G401.6 (cell line): ENCODE measurements at regions not wholly inside any gene's neighbourhood (a gene's known extent, or its start where the extent isn't known, plus 50 kb on each side); places are given as distances from the start of the nearest gene placed in this dataset.
"Not testable (repeated sequence)": the region's sequence is repeated elsewhere in the genome, so short reads cannot be mapped to it uniquely, and the experiment has no call there.

Experiments
- FAIRE-seq: peaks from 2 replicates; lab custom pipeline; 2012; peaks lifted over from hg19 to GRCh38; lab: Jason Lieb, UNC

DNA sequence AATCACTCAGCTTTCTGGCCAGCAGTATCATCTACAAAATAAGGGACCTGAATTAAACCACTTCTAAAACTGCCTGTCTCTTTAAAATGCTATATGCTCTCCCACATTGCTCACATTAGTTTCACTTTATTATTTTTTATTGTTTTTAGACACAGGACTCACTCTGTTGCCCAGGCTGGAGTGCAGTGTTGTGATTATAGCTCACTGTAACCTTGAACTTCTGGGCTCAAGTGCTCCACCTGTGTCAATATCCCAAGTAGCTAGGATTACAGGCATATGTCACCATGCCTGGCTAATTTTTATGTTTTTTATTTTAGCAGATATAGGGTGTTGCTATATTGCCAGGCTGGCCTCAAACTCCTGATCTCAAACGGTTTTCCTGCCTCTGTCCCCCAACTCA, 591.3 kb upstream of the ZNF804A start:
- FAIRE-seq: no peak

DNA sequence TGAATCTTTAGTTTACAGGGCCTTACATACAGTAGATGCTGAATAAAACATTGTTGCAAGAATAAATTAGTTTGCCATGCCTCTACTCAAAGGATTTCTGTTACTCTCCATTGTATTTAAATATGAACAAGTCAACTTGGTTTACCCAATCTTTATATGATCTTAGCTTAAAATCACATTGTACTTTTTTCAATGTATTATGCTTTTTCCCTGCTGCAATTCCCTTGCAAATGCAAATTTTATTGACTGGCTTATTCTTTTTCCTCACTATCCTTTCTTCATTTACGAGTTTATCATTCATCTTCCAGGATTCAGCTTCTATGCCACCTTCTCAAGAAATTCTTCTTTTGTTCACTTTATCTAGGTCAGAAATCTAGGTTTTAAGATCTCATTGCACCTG, 571.4 kb upstream of the ZNF804A start:
- no peak for FAIRE-seq

DNA sequence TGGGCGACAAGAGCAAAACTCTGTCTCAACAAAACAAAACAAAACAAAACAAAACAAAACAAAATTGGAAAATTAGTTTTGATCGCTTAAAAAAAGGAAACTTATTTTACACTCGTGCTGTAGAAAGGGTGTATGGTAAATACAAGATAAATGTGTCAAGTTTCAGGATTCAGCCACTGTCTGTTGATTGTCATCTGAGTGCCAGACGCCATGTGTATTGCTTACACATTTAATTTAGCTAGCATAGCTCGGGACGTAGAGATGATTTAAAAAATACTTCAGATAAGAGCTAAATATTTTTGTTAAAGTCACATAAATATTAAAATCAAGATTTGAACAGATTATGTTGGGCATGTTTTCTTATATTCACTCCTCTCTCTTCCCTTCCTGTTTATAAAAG, 568.1 kb upstream of the ZNF804A start:
- FAIRE-seq: no peak

DNA sequence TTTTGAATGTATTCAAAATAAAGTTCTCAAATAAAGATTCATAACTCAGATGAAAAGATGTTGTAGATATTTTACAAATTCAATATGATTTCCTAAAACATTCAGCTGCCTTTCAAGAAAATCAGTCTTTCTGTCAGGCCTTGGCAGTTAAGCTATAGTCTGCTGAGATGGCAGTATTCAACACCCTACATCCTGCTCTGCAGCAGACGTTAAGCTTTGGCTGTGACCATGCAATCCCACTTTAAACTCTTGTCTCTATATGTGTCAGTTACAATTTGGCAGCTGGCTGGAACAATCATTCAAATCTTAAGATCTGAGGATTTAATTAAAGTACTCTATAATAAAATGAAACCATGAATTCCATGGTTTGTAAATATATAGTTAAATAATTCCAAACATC, 567.3 kb upstream of the ZNF804A start:
- no peak for FAIRE-seq

DNA sequence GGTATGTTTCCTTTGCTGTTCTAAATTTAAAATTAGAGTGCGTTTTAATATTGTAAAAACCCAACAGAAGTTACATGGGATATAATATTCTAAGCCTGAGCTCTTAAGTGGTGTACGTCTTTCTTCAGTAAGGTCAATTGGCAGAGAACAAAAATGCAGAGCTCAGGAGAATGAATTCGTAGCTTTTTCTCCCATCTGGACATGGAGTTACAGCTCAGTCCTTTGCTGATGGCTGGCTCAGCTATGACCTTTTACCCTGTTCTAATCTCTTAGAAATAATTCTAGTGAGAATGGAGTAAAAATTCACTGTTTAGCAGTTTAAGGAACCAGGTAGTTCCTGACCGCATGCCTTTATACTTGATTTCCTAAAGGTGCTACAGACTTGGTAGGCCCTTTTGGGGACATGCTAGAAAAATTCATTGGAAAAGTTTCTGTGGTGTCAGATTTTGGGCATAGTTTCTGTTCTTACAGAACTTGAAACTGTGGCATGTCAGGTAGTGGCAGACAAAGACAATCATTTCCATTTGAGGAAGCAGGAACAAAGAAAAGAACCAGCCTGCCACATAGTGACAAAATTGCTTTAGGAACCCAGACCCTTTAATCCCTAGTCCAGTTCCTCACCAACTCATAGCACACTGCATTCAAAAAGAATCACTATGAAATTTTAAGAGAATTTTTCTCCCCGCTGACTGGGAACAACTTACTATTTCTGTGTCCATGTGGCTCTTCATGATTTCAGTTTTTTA, 566.8 kb upstream of the ZNF804A start:
- FAIRE-seq: no peak

DNA sequence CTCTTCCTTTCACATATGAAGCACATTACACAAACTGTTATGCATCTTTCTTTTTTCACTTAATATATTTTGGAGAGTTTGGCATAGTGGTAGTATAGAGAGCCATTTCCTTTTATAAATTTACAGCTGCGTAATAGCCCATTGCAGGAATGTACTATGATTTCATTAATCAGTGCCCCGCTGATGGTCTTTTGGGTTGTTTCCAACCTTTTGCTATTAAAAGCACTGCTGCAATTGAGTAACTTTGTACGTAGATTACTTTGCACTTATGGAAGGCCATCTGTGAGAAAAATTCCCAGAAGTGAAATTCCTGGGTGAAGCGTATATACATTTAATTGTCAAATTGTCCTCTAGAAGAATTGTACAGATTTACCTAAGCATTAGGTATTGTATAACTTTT, 565.3 kb upstream of the ZNF804A start:
- no peak for FAIRE-seq

DNA sequence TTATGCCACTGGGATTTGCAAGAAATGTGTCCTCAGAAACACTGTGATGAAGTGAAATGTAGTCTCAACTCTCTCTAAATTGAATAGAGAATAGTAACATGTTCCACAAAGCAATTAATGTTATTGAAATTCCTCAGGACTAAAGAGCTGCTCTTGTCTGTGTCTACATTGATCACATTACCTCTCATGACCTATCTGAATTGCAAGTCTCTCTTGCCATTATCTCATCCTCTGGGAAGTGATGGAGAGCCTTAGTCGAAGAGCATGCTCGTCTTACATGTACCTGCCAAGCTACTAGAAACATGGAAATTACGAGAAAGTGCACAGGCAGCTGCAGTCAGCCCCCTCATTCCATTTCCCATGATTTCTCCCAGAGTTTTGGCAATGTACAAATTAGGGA, 561.1 kb upstream of the ZNF804A start:
- FAIRE-seq: no peak

DNA sequence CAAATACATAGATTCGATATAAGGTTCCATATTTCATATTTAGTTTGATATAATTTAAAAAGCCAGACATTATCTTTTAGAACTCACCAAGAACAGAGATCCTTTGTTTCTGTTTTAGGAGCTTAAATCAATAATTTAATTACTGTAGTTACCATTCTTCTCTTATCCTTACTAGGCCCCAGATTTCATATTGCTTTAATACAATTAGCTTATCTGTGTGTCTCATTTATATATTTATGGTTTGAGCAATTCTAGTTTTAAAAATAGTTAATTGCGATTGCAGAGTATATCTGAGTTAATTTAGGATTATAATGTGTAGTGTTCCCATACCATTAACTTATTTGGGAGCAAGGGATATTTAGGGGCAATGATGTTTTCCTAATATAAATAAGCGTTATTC, 558.8 kb upstream of the ZNF804A start:
- no peak for FAIRE-seq

DNA sequence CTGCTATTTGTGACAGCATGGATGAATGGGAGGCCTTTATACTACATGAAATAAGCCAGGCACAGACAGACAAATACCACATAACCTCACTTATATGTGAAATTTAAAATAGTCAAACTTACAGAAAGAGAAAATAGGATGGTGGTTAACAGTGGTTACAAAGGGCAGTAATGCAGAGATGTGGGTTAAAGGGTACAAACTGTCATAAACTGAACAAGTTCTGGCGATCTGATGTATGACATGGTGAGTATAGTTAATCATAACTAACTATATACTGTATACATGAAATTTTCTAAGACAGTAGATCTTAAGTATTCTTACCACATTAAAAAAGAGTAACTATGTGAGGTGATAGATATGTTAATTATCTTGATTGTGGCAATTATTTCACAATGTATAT, 558.1 kb upstream of the ZNF804A start:
- no peak for FAIRE-seq

DNA sequence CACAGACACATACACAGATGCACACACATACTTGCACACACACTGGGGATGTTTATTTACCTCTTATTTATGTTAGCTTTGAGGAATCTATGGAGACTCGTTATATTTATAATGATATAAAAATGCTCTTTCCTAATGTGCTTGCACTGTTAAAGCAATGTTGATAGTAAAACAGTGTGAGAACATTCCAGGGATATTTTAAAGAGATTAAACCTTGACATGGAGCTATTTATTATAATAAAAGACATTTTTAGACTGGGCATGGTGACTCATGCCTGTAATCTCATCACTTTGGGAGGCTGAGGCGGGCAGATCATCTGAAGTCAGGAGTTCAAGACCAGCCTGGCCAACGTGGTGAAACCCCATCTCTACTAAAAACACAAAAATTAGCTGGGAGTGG, 557.3 kb upstream of the ZNF804A start:
- no peak for FAIRE-seq

DNA sequence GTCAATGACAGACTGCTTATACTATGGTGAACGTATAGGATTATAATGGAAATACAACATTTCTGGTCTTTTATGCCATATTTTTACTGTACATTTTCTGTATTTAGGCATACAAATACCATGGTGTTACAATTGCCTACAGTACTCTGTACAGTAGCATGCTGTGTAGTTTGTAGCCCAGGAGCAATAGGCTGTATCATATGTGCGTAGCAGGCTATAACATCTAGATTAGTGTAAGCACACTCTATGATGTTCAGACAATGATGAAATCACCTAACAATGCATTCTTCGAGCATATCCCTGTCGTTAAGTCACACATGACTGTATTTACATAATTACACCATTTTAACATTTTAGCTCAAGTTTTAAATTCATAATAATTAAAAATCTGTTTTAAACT, 556.6 kb upstream of the ZNF804A start:
- no peak for FAIRE-seq

DNA sequence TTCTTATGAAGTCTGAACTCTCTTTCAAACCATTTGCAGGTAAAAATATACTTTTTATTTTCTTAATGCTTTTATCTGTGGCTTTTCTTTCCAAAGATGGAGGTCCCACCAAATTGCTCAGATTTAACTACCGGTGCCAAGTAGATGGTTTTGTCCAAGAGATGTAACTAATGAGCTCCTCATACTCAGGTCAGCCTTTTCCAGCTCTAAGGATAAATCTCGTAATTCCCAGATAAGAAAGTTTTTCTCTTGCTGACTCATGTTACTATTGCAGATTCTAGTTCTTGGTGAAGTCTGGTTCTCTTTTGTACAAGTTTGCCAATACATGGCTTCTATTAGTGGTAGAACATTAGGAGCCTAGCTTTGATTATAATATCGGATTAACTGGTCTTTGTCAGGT, 550.8 kb upstream of the ZNF804A start:
- FAIRE-seq: no peak

DNA sequence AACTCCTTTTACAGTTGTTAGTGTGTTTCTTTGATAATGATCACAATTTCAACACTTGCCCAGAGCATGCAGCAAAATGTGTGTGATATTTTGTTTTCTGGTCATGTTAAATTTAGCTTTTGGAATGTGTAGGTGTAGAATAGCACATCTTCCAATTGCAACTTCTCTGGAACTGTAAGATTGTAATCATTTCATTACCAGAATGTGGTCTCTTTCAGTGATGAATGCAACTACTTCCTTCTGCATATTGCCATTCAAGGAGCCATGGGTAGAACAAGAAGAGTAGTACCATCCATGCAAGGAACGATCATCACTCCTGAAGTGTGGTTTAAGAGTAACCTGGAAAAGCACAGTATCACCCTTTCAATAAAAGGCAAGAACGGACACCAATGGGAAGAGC, 548.8 kb upstream of the ZNF804A start:
- no peak for FAIRE-seq

DNA sequence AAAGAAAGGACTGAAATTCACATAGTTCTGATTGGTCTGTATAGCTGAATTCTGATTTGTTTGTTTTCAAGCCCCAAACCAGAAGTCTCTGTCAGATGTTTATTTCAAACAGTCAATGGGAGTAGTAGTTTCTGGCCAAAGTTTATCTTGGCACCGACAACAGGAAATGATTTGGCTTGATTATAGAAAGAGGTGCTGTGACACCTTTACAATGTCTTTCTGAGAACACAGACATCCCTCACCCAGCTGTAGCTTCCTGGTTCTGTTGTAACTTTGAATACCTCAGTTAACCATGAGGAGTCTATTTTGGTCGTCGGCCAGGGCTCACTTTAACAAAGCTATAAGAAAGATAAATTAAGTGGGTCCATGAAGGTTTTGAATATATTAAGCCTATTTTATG, 545.0 kb upstream of the ZNF804A start:
- no peak for FAIRE-seq

DNA sequence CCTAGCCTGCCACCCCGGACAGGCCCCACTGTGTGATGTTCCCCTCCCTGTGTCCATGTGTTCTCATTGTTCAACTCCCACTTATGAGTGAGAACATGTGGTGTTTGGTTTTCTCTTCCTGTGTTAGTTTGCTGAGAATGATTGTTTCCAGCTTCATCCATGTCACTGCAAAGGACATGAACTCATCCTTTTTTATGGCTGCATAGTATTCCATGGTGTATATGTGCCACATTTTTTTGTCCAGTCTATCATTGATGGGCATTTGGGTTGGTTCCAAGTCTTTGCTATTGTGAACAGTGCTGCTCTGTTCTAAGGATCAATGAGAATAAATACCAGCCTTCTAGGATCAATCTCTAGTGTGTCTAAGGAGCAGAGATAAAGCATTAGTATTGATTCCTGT, 543.9 kb upstream of the ZNF804A start:
- not testable (repeated sequence) for FAIRE-seq

DNA sequence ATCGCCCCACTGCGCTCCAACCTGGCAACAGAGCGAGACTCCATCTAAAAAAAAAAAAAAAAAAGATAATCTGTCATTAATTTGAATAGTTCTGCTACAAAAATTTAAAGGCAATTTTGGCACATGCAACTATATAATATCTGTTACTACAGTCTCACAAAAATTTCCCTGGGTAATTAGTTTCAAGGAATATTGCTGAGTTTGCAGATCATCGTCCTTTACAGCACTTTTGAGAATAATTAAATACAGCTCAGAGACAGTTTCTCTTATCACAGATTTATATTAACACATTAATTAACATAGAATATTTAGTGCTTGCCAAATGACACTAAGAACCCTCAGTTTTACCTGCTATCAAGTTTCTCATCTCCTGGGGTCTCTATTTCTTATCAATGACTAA, 540.4 kb upstream of the ZNF804A start:
- FAIRE-seq: no peak

DNA sequence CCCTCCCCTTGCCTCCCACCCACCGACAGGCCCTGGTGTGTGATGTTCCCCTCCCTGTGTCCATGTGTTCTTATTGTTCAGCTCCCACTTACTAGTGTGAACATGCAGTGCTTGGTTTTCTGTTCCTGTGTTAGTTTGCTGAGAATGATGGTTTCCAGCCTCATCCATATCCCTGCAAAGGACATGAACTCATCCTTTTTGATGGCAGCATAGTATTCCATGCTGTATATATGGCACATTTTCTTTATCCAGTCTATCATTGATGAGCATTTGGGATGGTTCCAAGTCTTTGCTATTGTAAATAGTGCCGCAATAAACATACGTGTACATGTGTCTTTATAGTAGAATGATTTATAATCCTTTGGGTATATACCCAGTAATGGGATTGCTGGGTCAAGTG, 538.1 kb upstream of the ZNF804A start:
- FAIRE-seq: not testable (repeated sequence)

DNA sequence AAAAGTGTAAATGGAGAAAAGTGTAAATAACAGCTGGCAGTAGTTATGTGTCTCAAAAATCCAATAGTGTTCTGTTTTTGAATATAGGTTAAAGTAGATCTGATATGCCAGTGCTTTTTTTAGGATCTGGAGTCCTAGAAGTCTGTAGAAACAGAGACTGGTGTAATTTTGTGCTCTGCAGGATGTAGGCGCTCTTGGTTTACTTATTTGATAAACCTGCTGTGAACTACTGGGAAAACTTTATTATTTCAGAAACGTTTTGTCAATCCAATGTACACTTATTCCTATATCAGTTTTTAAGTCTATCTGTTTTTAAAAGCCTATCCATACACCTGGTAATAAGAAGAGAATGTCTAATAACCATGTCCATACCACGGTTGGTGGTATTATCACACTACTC, 530.8 kb upstream of the ZNF804A start:
- no peak for FAIRE-seq

DNA sequence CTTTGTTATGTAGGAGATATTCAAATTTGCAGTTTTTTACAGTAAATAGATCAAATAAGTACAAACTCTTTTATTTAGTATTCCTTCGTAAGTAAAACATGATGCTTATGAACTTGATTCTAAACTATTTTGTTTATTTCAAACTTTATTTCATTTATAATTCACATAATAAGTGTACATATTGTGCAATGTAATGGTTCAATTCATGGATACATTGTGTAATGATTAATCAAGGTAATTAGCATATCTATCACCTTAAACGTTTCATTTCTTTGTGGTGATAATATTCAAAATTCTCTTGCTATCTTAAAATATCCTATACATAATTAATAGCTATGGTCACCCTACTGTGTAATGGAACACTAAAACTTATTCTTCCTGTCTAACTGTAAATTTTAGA, 525.9 kb upstream of the ZNF804A start:
- no peak for FAIRE-seq

DNA sequence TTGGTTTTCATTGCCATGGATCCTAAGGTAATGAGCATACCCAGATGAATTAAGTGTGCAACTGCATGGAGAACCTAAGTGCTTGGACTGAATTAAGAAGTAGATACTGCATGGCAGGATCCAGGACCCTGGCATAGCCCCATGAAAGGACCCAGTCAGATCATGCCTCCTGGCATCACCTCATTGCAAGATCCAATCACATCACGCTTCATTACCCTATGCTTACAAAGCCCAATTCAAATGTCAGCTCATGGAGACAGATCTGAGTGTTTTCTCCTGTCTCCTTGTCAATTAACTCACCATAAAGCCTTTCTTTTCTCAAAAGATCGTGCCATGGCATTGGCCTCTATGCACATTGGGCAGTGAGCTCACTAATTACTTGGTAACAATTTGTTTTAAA, 519.8 kb upstream of the ZNF804A start:
- FAIRE-seq: no peak

DNA sequence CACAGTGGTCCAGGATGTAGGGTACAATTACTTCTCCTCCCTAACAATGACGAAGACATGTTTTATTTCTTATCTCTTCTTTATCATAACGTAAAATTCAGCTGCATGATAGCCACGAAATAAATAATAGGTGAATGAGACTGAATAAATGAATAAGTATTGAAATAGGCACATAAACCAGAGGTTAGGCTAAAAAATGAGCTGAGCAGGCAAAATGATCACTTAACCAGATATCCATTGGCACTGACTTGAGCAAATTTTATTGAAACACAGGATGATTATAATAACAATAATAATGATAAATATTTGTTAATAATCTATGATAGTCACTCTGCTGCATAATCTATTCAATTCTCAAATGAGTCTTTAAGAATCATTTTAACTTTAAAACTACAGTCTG, 506.9 kb upstream of the ZNF804A start:
- no peak for FAIRE-seq

DNA sequence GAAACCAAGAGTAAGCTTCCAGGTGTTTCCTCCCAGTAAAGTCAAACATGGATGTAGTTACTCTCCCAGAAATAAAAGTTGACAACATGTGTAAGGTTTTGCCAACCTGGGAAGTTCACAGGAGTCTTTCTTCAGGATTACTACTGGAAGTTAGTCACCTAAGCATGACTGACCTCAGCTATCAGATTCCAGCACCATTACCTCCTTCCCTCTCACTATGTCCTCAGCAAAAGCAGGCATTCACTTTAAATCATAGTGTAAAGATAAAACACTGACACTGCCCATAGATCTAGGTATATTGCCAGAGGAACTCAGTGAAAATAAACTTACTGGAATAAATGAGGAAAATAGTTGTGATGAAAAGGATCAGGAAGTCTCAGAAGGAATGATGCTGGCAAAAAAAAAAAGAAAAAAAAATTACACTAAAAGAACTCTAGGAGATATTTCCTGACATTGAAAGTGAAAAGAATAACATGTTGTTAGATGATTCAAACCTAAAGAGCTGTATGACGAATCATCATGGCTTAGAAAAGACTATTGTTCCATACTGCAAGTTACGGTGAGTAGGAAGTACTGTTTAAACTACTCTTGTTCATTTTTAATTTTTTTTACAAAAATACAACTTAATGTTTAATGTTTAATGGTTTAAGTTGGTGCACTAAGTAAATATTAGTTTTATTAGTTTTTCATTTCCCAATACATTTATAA, 484.5 kb upstream of the ZNF804A start:
- FAIRE-seq: no peak

DNA sequence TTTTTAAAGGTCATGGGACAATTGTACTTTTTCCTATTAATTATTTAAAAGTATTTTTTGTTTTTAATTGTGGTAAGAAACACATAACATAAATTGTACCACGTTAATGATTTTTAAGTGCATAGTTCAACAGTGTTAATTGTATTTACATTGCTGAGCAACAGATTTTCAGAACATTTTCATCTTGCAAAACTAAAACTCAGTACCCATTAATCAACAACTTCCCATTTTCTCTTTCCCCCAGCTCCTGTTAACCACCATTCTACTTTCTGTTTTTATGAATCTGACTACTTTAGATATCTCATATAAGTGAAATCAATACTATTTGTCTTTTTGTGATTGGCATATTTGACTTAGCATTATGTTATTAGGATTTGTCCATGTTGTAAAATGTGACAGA, 483.9 kb upstream of the ZNF804A start:
- FAIRE-seq: no peak
